ENCODE measurements at regions not wholly inside any gene's neighbourhood (a gene's known extent, or its start where the extent isn't known, plus 50 kb on each side); places are given as distances from the start of the nearest gene placed in this dataset.
"Not testable (repeated sequence)": the region's sequence is repeated elsewhere in the genome, so short reads cannot be mapped to it uniquely, and the experiment has no call there.

GRCh38 chr9:40974912-40975311, 153.6 kb downstream of the FOXD4L6 start:
- not testable (repeated sequence) for TF ChIP-seq POLR2A, CTCF (IDR thresholded peaks at IDR 0.05)
